ENCODE measurements at regions not wholly inside any gene's neighbourhood (a gene's known extent, or its start where the extent isn't known, plus 50 kb on each side); places are given as distances from the start of the nearest gene placed in this dataset.
A peak's percentile ranks its signal among the peaks of the same experiment; 100 is the strongest.

DNA sequence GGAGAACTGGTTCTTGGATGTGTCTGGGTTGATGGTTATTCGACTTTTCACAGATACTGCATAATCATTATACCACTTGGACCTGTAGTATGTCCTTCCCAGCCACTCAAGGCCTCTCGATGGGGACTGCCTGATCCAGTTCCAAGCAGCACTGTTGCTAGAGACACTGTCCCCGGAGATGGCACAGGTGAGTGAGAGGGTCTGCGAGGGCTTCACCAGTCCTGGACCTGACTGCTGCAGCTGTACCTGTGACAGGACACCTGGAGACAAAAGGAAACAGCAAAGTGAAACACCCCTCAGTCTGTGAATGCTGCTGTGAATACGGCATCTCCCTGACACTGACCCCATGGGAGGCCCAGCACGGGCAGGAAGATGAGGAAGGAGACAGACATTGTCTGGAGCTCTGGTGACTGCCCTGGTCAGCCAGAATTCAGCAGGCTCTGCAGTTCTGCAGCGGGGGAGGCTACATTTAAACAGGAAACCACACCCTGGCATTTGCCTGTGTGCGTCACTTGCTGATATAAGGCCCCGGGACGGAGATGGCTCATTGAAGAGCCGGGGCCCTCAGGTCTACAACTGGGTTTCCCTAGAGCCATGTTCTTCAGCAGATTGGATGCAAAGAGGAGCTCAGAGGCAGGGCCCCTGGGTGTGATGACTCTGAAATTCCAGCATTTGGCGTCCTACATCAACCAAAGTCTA, 413.6 kb downstream of the TMEM121 start:
- Histone ChIP-seq H2AFZ (ENCODE audit: insufficient read depth, low read depth, low read length, poor library complexity, severe bottlenecking) (no peak overlapping the region), H3K27ac (ENCODE audit: low read length in 2 of 2) (peak overlapping the region; percentile 30 to 47), H3K9ac (ENCODE audit: low read length) (no peak overlapping the region), H4K20me1 (ENCODE audit: control insufficient read depth, insufficient read depth, low read length, poor library complexity, severe bottlenecking) (no peaks in the 10 kb centered on the region), H3K4me1 (ENCODE audit: control insufficient read depth in 2 of 2, insufficient read depth in 2 of 2, low read length in 2 of 2) (peaks cover 4 to 24% of the 10 kb centered on the region in 2 donors), H3K4me2 (replicated peaks; ENCODE audit: low read depth, low read length, poor library complexity, severe bottlenecking) (peak overlapping the region; percentile 33), H3K79me2 (ENCODE audit: control insufficient read depth, insufficient read depth, low read length) (no peaks in the 10 kb centered on the region), H3K4me3 (ENCODE audit: control extremely low read depth in 1 of 5, extremely low read depth in 1 of 5, insufficient read depth in 1 of 5, low read depth in 2 of 5, low read length in 4 of 5) (no peak overlapping the region), H3K27me3 (replicated peaks in 1 of 4; ENCODE audit: control extremely low read depth in 1 of 4, control insufficient read depth in 3 of 4, insufficient read depth in 4 of 4, low read length in 3 of 4) (no peaks in the 10 kb centered on the region), H3K36me3 (replicated peaks in 1 of 2; ENCODE audit: control extremely low read depth in 1 of 2, control insufficient read depth in 1 of 2, extremely low read depth in 1 of 2, insufficient read depth in 2 of 2, low read length in 1 of 2) (no peaks in the 10 kb centered on the region), H3K9me3 (ENCODE audit: control extremely low read depth in 1 of 3, control insufficient read depth in 2 of 3, insufficient read depth in 1 of 3, low read length in 2 of 3) (peaks cover 2 to 36% (median 9%) of the 10 kb centered on the region in 3 donors)
- ChIA-PET POLR2A (interaction anchor here (0.6 to 1.2 kb wide), 2 partner anchors 78 to 229 kb away, joined by 4 to 9 read pairs; no protein-coding TSS in a partner anchor), CTCF (no interaction called here)
- no peak for TF ChIP-seq EZH2 (IDR thresholded peaks at IDR 0.05; ENCODE audit: borderline replicate concordance, insufficient read depth, low read depth, low read length, poor library complexity, severe bottlenecking)
- TF ChIP-seq, protein P1, sequence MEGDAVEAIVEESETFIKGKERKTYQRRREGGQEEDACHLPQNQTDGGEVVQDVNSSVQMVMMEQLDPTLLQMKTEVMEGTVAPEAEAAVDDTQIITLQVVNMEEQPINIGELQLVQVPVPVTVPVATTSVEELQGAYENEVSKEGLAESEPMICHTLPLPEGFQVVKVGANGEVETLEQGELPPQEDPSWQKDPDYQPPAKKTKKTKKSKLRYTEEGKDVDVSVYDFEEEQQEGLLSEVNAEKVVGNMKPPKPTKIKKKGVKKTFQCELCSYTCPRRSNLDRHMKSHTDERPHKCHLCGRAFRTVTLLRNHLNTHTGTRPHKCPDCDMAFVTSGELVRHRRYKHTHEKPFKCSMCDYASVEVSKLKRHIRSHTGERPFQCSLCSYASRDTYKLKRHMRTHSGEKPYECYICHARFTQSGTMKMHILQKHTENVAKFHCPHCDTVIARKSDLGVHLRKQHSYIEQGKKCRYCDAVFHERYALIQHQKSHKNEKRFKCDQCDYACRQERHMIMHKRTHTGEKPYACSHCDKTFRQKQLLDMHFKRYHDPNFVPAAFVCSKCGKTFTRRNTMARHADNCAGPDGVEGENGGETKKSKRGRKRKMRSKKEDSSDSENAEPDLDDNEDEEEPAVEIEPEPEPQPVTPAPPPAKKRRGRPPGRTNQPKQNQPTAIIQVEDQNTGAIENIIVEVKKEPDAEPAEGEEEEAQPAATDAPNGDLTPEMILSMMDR (IDR thresholded peaks at IDR 0.05): no peak
- Mint-ChIP-seq H3K4me1 (peaks cover 17% of the 10 kb centered on the region), H3K27me3 (no peaks in the 10 kb centered on the region), H3K27ac (peak overlapping the region; percentile 75), H3K9me3 (ENCODE audit: insufficient read depth) (no peaks in the 10 kb centered on the region), H3K4me3 (peak overlapping the region; percentile 49)
- 54% methylated on average over 7 of the region's 12 CpGs for WGBS (ENCODE audit: insufficient coverage)
- peak; percentile 34 for ATAC-seq (ENCODE audit: low read depth)
- peak; percentile 28 for DNase-seq
- intact Hi-C loops (cut with micrococcal nuclease): loop anchor here (10.0 kb wide), 2 partner anchors 65 to 265 kb away; no protein-coding TSS in a partner anchor
